ENCODE measurements at regions not wholly inside any gene's neighbourhood (a gene's known extent, or its start where the extent isn't known, plus 50 kb on each side); places are given as distances from the start of the nearest gene placed in this dataset.

GRCh38 chr1:4090556-4090955 is 190.5 kb upstream of the C1orf174 start:
- Histone ChIP-seq H3K4me2 (ENCODE audit: insufficient read depth, low read length) (no peak overlapping the region), H3K27me3 (ENCODE audit: control insufficient read depth in 2 of 2, insufficient read depth in 2 of 2, low read length in 2 of 2) (no peaks in the 10 kb centered on the region), H3K27ac (ENCODE audit: insufficient read depth, low read depth, low read length) (no peak overlapping the region), H3K36me3 (ENCODE audit: control insufficient read depth in 2 of 2, extremely low read depth in 1 of 2, insufficient read depth in 2 of 2, low read length in 2 of 2) (no peaks in the 10 kb centered on the region), H3K4me3 (replicated peaks in 1 of 3; ENCODE audit: insufficient read depth in 1 of 3, low read depth in 1 of 3, low read length in 3 of 3) (no peak overlapping the region), H3K9me1 (replicated peaks; ENCODE audit: control insufficient read depth, extremely low read depth, insufficient read depth, low read length) (no peaks in the 10 kb centered on the region), H3K79me2 (ENCODE audit: control insufficient read depth, insufficient read depth, low read length) (no peaks in the 10 kb centered on the region), H3K9me3 (replicated peaks; ENCODE audit: control insufficient read depth, insufficient read depth, low read length) (peaks cover 4% of the 10 kb centered on the region), H4K20me1 (replicated peaks; ENCODE audit: control insufficient read depth, extremely low read depth, insufficient read depth, low read length) (no peaks in the 10 kb centered on the region), H3K4me1 (ENCODE audit: control insufficient read depth, extremely low read depth, insufficient read depth, low read length) (no peaks in the 10 kb centered on the region), H3K9ac (replicated peaks; ENCODE audit: extremely low read depth, insufficient read depth, low read length) (no peak overlapping the region), H2AFZ (ENCODE audit: low read depth, low read length) (no peak overlapping the region)
- CTCF ChIA-PET, result no interaction called here
- no peak for DNase-seq (ENCODE audit: low read depth, low spot score)
- TF ChIP-seq FOS (IDR thresholded peaks at IDR 0.05; ENCODE audit: borderline replicate concordance, insufficient read depth, low read length) (no peak), MYC (IDR thresholded peaks at IDR 0.05; ENCODE audit: low read depth, low read length) (no peak), POLR2AphosphoS5 (IDR thresholded peaks at IDR 0.05; ENCODE audit: insufficient read depth, low read depth, low read length) (no peak), EZH2 (IDR thresholded peaks at IDR 0.05; ENCODE audit: borderline replicate concordance, low read depth, low read length, severe bottlenecking) (no peak), CTCF (IDR thresholded peaks at IDR 0.05; ENCODE audit: extremely low read depth in 1 of 2, insufficient read depth in 1 of 2, low read depth in 1 of 2, low read length in 2 of 2) (no peak), GATA2 (IDR thresholded peaks at IDR 0.05; ENCODE audit: insufficient read depth, insufficient read length, low read depth, low read length) (no peak), JUN (IDR thresholded peaks at IDR 0.05; ENCODE audit: borderline replicate concordance, insufficient read depth, insufficient read length, low read depth) (no peak), MAX (IDR thresholded peaks at IDR 0.05; ENCODE audit: insufficient read depth, insufficient read length) (no peak), POLR2A (IDR thresholded peaks at IDR 0.05; ENCODE audit: low read depth, low read length) (no peak)
- FAIRE-seq, result no peak
- POLR2A ChIA-PET, result no interaction called here
- no TSS peak for BruUV-seq (replicated peaks)
- dilution Hi-C loops (cut with MboI; ENCODE audit: extremely low pct_ligation_motif_present, low sequenced_read_pairs) (no loop called here), intact Hi-C loops (cut with micrococcal nuclease) (no loop called here)
